ENCODE measurements at regions not wholly inside any gene's neighbourhood (a gene's known extent, or its start where the extent isn't known, plus 50 kb on each side); places are given as distances from the start of the nearest gene placed in this dataset.
"Not testable (repeated sequence)": the region's sequence is repeated elsewhere in the genome, so short reads cannot be mapped to it uniquely, and the experiment has no call there.

DNA sequence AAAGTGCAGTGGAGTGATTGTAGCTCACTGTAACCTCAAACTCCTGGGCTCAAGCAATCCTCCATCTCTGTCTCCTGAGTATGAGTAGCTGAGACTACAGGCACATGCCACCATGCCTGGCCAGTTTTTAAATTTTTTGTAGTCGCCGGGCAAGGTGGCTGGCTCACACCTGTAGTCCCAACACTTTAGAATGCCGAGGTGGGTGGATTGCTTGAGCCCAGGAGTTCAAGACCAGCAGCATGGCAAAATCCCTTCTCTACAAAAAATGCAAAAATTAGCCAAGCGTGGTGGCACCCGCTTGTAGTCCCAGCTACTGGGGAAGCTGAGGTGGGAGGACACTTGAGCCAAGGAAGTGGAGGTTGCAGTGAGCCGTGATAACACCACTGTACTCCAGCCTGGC is 219.5 kb downstream of the KLHL28 start:
- ChIA-PET CTCF (no interaction called here), POLR2A (no interaction called here)
- peaks cover under 1% of the 10 kb centered on the region for H3K9me3 Mint-ChIP-seq
- no peaks in the 10 kb centered on the region for H3K4me1 Mint-ChIP-seq (ENCODE audit: low read depth)
- intact Hi-C loops (cut with micrococcal nuclease): no loop called here
- no peak overlapping the region for H3K4me3 Mint-ChIP-seq
- no peaks in the 10 kb centered on the region for H3K36me3 Mint-ChIP-seq
- DNase-seq: no peak
- H3K27ac Mint-ChIP-seq: no peak overlapping the region
- peaks cover 3% of the 10 kb centered on the region for H3K27me3 Mint-ChIP-seq

DNA sequence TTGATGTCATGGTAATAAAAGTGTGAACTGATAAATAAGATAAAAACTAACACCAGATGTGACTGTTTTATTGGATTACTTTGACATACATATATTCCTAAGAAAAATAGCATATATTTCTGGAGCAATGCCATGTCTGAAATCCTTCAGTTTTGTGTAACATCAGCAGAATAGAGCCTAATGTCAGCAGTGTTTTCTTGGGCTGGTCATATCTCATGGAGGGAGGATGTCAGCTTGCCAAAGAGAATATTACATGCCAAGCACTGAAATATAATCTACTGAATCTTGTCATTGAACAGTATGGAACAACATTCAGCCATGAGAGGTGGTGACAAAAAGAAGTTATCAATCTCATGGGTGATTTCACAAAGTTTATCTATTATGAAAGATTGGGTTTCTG is 220.3 kb downstream of the KLHL28 start:
- H3K4me3 Mint-ChIP-seq: no peak overlapping the region
- CTCF ChIA-PET: no interaction called here
- DNase-seq: no peak
- no peaks in the 10 kb centered on the region for H3K36me3 Mint-ChIP-seq
- no peak overlapping the region for H3K27ac Mint-ChIP-seq
- H3K27me3 Mint-ChIP-seq: peaks cover 3% of the 10 kb centered on the region
- POLR2A ChIA-PET: no interaction called here
- H3K4me1 Mint-ChIP-seq (ENCODE audit: low read depth): no peaks in the 10 kb centered on the region
- intact Hi-C loops (cut with micrococcal nuclease): no loop called here
- no peaks in the 10 kb centered on the region for H3K9me3 Mint-ChIP-seq

DNA sequence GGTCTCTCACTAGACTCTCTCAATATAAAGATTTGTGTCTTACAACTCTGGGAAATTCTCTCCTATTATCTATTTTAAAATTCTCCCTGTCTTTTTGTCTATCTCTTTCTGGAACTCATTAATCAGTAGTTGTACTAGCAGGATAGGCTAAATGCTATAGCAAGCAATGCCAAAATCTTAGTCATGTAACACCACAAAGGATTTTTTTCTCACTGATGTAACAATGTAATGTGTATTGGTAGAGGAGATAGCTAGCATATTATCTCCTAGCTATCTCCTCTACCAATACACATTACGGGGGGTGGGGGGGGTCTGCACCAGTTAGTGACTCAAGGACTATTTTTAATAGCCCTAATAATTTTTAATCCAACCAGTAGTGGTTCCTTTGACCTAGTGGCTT is 225.4 kb downstream of the KLHL28 start:
- H3K27ac Mint-ChIP-seq: no peak overlapping the region
- no peak overlapping the region for H3K4me3 Mint-ChIP-seq
- peaks cover 3% of the 10 kb centered on the region for H3K27me3 Mint-ChIP-seq
- DNase-seq: no peak
- intact Hi-C loops (cut with micrococcal nuclease): no loop called here
- ChIA-PET CTCF (no interaction called here), POLR2A (no interaction called here)
- no peaks in the 10 kb centered on the region for H3K9me3 Mint-ChIP-seq
- no peaks in the 10 kb centered on the region for H3K36me3 Mint-ChIP-seq
- H3K4me1 Mint-ChIP-seq (ENCODE audit: low read depth): no peaks in the 10 kb centered on the region

DNA sequence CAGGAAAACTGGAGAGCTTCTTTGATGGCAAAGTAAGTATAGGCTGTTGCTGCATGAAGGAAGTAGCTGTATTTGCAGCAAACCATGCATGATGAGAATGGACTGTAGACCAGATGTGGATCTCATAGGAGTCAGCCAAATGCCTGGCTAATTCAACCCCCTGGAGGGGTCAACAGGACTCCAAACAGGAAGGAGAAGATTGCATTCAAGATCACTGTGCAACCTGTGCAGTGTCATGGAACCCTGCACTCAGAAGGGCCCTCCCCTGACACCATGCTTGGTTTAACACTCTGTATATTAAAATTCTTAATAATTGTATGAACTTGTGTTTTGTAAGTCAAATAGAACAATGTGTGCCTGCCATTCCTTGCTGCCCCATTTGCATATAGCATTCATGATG is 225.1 kb upstream of the FSCB start:
- H3K27me3 Mint-ChIP-seq: no peaks in the 10 kb centered on the region
- no peak overlapping the region for H3K27ac Mint-ChIP-seq
- H3K4me1 Mint-ChIP-seq (ENCODE audit: low read depth): no peaks in the 10 kb centered on the region
- H3K9me3 Mint-ChIP-seq: no peaks in the 10 kb centered on the region
- H3K36me3 Mint-ChIP-seq: no peaks in the 10 kb centered on the region
- ChIA-PET POLR2A (no interaction called here), CTCF (interaction anchor here (0.6 kb wide), 1 partner anchor 1128 kb away, joined by 3 read pairs; no protein-coding TSS in a partner anchor)
- intact Hi-C loops (cut with micrococcal nuclease): no loop called here
- no peak for DNase-seq
- no peak overlapping the region for H3K4me3 Mint-ChIP-seq

DNA sequence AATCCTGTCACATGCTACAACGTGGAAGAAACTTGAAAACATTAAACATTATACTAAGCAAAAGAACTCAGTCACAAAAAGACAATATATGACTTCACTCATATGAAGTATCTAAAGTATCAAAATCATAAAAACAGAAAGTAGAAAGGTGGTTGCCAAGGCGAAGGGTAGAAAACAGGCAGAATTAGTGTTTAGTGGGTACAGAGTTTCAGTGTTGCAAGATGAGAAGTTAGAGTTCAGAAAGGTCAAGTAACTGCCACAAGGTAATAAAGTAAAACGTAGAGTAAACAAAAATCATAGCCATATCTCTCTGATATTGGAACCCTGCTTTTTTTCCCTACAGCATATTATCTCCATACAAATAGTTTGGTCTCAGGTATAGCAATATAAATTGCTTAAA is 223.8 kb upstream of the FSCB start:
- H3K27me3 Mint-ChIP-seq: no peaks in the 10 kb centered on the region
- H3K27ac Mint-ChIP-seq: no peak overlapping the region
- intact Hi-C loops (cut with micrococcal nuclease): no loop called here
- POLR2A ChIA-PET: no interaction called here
- H3K9me3 Mint-ChIP-seq: no peaks in the 10 kb centered on the region
- CTCF ChIA-PET: interaction anchor here (0.7 kb wide), 1 partner anchor 747 kb away, joined by 3 read pairs; no protein-coding TSS in a partner anchor
- DNase-seq: no peak
- H3K36me3 Mint-ChIP-seq: no peaks in the 10 kb centered on the region
- H3K4me1 Mint-ChIP-seq (ENCODE audit: low read depth): no peaks in the 10 kb centered on the region
- no peak overlapping the region for H3K4me3 Mint-ChIP-seq

DNA sequence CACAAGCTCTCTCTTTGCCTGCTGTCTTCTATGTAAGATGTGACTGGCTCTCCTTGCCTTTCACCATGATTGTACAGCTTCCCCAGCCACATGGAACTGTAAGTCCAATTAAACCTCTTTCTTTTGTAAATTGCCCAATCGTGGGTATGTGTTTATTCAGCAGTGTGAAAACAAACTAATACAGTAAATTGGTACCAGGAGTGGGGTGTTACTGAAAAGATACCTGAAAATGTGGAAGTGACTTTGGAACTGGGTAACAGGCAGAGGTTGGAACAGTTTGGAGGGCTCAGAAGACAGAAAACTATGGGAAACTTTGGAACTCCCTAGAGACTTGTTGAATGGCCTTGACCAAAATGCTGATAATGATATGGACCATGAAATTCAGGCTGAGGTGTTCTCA is 214.3 kb upstream of the FSCB start:
- DNase-seq; H3K27ac Mint-ChIP-seq; H3K4me1 Mint-ChIP-seq (ENCODE audit: low read depth); H3K36me3 Mint-ChIP-seq; H3K4me3 Mint-ChIP-seq; CTCF ChIA-PET; POLR2A ChIA-PET; intact Hi-C loops (cut with micrococcal nuclease); H3K27me3 Mint-ChIP-seq: not testable (repeated sequence)
- peaks cover 22% of the 10 kb centered on the region for H3K9me3 Mint-ChIP-seq

DNA sequence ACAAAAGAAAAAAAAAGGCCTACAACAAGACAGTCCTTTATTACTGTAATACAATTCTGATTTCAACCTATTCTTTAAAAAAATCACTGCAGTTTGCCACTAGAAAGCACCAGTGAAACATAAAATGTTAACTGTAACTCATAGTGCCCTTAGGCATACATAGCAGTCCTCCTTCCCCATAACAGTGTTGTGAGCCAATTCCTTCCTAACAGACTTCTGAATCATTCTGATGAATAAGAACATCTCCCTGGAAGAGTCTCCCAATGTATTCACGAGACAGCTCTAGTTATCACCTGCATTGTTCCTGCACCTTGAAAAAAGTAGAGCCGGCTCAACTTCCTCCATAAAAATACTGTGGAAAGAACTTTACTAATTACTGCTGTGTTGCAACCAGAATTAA is 213.6 kb upstream of the FSCB start:
- no peak for DNase-seq
- intact Hi-C loops (cut with micrococcal nuclease): no loop called here
- Mint-ChIP-seq H3K27me3 (no peaks in the 10 kb centered on the region), H3K27ac (no peak overlapping the region), H3K4me3 (no peak overlapping the region), H3K9me3 (peaks cover 22% of the 10 kb centered on the region), H3K4me1 (ENCODE audit: low read depth) (no peaks in the 10 kb centered on the region), H3K36me3 (peaks cover 3% of the 10 kb centered on the region)
- POLR2A ChIA-PET: no interaction called here
- CTCF ChIA-PET: no interaction called here

DNA sequence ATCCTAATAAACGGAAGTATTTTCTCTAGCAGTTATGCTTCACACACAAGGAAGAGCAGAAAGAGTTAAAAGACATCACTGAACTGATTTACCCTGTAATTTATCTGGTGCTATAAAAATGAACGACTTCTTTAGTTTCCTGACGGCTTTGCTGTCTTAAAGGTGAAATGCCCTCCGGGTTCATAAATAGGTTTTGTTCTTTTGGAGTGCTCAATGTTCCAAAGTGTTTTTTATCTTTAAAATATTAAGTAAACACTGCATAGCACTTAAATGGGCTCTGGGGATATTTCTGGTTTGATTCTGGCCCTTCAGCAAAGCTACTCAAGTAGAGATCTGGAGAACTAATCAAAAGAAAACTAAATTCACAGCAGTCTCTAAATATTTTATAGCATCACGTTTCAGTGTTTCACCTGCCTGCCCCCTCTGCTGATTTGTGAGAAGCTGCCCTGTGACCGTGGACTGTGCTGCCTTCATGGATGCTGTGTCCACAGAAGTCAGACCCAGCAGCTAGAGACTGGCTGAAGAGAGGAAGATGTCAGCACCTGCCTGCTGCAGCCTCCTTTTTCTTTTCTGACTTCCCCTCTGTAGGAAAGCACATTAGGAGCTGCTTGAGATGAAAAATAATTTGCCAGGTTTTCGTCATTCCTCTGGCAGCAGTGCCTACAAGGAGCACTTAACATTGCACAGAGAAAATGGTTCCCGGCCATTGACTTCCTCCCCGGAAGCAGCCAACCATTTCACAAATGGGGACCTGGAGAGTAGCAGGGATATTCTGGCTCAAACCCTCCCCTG is 205.1 kb upstream of the FSCB start:
- CTCF ChIA-PET: no interaction called here
- intact Hi-C loops (cut with micrococcal nuclease): no loop called here
- Mint-ChIP-seq H3K36me3 (no peaks in the 10 kb centered on the region), H3K4me3 (no peak overlapping the region), H3K9me3 (no peaks in the 10 kb centered on the region), H3K27me3 (no peaks in the 10 kb centered on the region), H3K4me1 (ENCODE audit: low read depth) (no peaks in the 10 kb centered on the region), H3K27ac (no peak overlapping the region)
- DNase-seq: no peak
- POLR2A ChIA-PET: no interaction called here

DNA sequence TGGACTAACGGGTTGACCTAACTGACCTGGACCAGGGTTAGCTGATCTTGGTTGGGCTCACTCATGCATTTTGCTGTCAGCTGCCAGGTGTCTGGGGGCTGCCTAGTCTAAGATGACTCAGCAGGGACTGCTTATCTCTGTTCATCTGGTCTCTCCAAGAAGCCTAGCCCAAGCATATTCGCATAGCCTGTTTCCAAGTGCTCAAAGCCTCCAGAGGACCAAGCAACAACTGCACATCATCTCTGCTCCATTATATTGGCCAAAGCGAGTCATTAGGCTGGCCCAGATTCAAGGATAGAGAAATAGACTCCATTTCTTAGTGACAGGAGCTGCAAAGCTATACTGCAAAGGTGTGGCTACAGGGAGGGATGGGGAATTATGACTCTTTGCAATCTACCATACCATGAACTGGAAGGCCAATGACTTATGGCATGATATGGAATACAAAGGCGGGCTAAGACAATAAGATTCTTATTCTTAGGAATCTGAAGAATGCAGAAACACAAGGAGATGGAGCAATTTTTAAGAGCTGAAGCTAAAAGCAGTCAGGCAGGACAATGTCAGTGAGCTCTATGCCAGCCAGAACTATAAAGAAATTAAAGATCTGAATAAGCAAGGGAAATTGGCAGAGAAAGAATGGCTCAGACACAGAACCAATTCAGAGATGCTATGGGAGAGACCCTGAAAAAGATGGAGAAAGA is 194.6 kb upstream of the FSCB start:
- H3K9me3 Mint-ChIP-seq: peaks cover 10% of the 10 kb centered on the region
- H3K27ac Mint-ChIP-seq: no peak overlapping the region
- H3K27me3 Mint-ChIP-seq: no peaks in the 10 kb centered on the region
- H3K36me3 Mint-ChIP-seq: no peaks in the 10 kb centered on the region
- DNase-seq: no peak
- no peaks in the 10 kb centered on the region for H3K4me1 Mint-ChIP-seq (ENCODE audit: low read depth)
- intact Hi-C loops (cut with micrococcal nuclease): no loop called here
- ChIA-PET POLR2A (no interaction called here), CTCF (no interaction called here)
- H3K4me3 Mint-ChIP-seq: no peak overlapping the region

DNA sequence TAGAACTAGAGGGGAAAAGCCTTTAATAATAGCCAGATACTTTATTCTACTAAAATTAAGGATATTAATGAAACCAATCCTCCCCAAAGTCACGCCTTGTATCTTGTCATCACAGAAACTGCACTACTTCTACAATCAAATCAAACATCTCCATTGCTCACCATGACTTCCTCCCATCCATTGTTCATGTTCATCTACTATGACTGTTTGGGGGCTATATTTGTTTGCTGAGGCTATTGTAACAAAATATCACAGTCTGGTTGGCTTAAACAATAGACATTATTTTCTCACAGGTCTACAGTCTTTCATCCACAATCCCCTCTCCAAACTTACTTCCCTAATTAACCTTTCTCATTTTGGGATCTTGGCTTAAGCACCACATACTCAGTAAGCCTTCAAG is 193.6 kb upstream of the FSCB start:
- no peak overlapping the region for H3K27ac Mint-ChIP-seq
- intact Hi-C loops (cut with micrococcal nuclease): no loop called here

DNA sequence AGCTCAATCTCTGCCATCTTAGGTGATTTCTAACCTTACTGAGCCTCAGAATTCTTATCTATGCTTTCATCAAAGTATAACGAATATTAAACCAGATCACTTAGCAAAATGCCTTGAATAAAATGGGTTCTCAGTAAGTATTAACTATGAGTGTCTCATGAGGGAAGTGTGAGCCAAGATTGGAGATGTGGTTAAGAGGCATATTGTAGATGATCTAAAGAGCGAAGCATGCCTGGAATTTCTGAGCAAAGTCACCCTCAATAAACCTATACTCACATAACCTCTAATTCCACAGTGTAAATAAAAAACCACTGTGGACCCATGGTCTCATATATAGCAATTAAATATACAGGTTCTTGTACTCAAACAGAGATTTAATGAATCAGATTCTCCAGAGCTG is 193.1 kb upstream of the FSCB start:
- no peak for DNase-seq
- intact Hi-C loops (cut with micrococcal nuclease): no loop called here
- CTCF ChIA-PET: no interaction called here

More for the DNA sequence above, 193.6 kb upstream of the FSCB start:
- H3K4me3 Mint-ChIP-seq: no peak overlapping the region
- DNase-seq: no peak
- H3K9me3 Mint-ChIP-seq: peaks cover 10% of the 10 kb centered on the region
- H3K36me3 Mint-ChIP-seq: no peaks in the 10 kb centered on the region
- POLR2A ChIA-PET: no interaction called here
- CTCF ChIA-PET: no interaction called here
- H3K4me1 Mint-ChIP-seq (ENCODE audit: low read depth): no peaks in the 10 kb centered on the region
- no peaks in the 10 kb centered on the region for H3K27me3 Mint-ChIP-seq

DNA sequence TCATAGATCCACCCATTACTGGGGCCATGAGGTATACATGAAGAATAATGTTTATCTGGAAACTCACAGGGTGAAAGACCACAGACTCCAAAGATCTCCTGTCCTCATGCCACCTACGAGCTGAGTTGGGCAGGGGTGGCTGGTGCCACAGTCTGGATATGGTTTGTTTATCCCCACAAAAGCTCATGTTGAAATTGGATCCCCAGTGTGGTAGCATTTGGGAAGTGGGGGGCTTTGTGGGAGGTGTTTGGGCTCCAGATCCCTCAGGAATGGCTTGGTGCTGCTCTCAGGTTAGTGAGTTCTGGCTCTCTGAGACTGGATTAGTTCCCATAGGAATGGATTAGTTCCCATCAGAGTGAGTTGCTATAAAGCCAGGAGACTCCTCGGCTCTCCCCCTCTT is 192.3 kb upstream of the FSCB start:
- Mint-ChIP-seq H3K27ac (no peak overlapping the region), H3K4me3 (no peak overlapping the region), H3K4me1 (ENCODE audit: low read depth) (no peaks in the 10 kb centered on the region), H3K27me3 (no peaks in the 10 kb centered on the region), H3K36me3 (no peaks in the 10 kb centered on the region), H3K9me3 (peaks cover 10% of the 10 kb centered on the region)
- POLR2A ChIA-PET: no interaction called here
- CTCF ChIA-PET: no interaction called here
- DNase-seq: no peak
- intact Hi-C loops (cut with micrococcal nuclease): no loop called here

More for the DNA sequence above, 193.1 kb upstream of the FSCB start:
- no peak overlapping the region for H3K27ac Mint-ChIP-seq
- no peaks in the 10 kb centered on the region for H3K36me3 Mint-ChIP-seq
- no peaks in the 10 kb centered on the region for H3K27me3 Mint-ChIP-seq
- H3K4me3 Mint-ChIP-seq: no peak overlapping the region
- POLR2A ChIA-PET: no interaction called here
- no peaks in the 10 kb centered on the region for H3K4me1 Mint-ChIP-seq (ENCODE audit: low read depth)
- H3K9me3 Mint-ChIP-seq: peaks cover 10% of the 10 kb centered on the region

DNA sequence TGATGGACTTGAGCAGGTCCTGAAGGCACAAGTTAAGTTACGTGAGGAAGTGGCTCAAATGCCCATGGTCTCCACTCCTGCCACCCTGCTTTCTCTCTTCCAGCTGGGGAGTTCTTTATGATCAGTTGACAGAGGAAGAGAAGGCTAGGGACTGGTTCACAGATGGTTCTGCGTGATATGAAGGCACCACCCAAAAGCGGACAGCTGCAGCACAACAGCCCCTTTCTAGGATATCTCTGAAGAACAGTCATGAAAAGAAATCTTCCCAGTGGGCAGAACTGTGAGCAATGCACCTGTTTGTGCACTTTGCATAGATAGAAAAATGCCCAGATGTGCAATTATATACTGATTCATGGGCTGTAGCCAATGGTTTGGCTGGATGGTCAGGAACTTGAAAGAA is 162.4 kb upstream of the FSCB start:
- POLR2A ChIA-PET: no interaction called here
- peaks cover 11% of the 10 kb centered on the region for H3K9me3 Mint-ChIP-seq
- intact Hi-C loops (cut with micrococcal nuclease): no loop called here

More for the DNA sequence above, 162.4 kb upstream of the FSCB start:
- no peak overlapping the region for H3K27ac Mint-ChIP-seq
- no peak for DNase-seq
- no peaks in the 10 kb centered on the region for H3K36me3 Mint-ChIP-seq
- H3K4me1 Mint-ChIP-seq (ENCODE audit: low read depth): no peaks in the 10 kb centered on the region
- no peak overlapping the region for H3K4me3 Mint-ChIP-seq
- CTCF ChIA-PET: no interaction called here
- no peaks in the 10 kb centered on the region for H3K27me3 Mint-ChIP-seq
